GM12878 (cell line): ENCODE measurements at regions not wholly inside any gene's neighbourhood (a gene's known extent, or its start where the extent isn't known, plus 50 kb on each side); places are given as distances from the start of the nearest gene placed in this dataset.

Experiments used
- ATAC-seq: fragments of 200-7000 bp; cut with Tn5 transposase; 3 replicates; pipeline ENCODE4 v1.9.1; 2020; ENCODE audit warnings: mild to moderate bottlenecking, moderate library complexity
- BruUV-seq: library from RNA; stranded (reverse); fragments of 400-500 nt; replicated peaks from 2 replicates; lab custom pipeline; 2021; lab: Mats Ljungman, UMichigan
- CTCF ChIA-PET: fragments of 300-600 bp; sonication (Branson Sonifier 250); formaldehyde crosslinking; extraction: SDS; loops from one replicate; lab custom pipeline; 2021; ENCODE audit warnings: inconsistent platforms; lab: Yijun Ruan, JAX
- POLR2A ChIA-PET: fragments of 350-600 bp; formaldehyde crosslinking; extraction: SDS; loops from one replicate; lab custom pipeline; 2021; ENCODE audit warnings: inconsistent platforms; lab: Charles Lee
- RAD21 ChIA-PET: fragments of 300-600 bp; sonication (Branson Sonifier 250); formaldehyde crosslinking; loops from one replicate; lab custom pipeline; 2023; ENCODE audit warnings: antibody characterized with exemption; ENCODE audit not compliant: unreplicated experiment; lab: Charles Lee
- SMC1A ChIA-PET: fragments of 300-600 bp; sonication (Branson Sonifier 250); formaldehyde crosslinking; loops from one replicate; lab custom pipeline; 2023; ENCODE audit not compliant: unreplicated experiment, uncharacterized antibody; lab: Charles Lee
- DNase-seq: peaks from one replicate; pipeline ENCODE4 v3.0.0-alpha.2; 2011; ENCODE audit warnings: low read depth, low spot score
- FAIRE-seq: peaks from 3 replicates; lab custom pipeline; 2011; peaks lifted over from hg19 to GRCh38; lab: Jason Lieb, UNC
- H2AFZ ChIP-seq: 2 replicates; pipeline ENCODE4 v1.6.0; 2011; ENCODE audit warnings: low read depth, low read length, control low read depth; ENCODE audit not compliant: control insufficient read depth
- H3K27ac ChIP-seq: 2 replicates; pipeline ENCODE4 v1.5.1; 2011; ENCODE audit warnings: control low read depth; ENCODE audit not compliant: control insufficient read depth, insufficient read depth
- H3K27me3 ChIP-seq, 2 experiments: replicated peaks in 1 of 2; 2 replicates each; pipeline versions ENCODE4 v1.6.0 to v1.6.1; 2011; ENCODE audit warnings: low read length in 1 of 2; ENCODE audit not compliant: control insufficient read depth in 2 of 2, insufficient read depth in 2 of 2
- H3K36me3 ChIP-seq, 2 experiments: 2 replicates each; pipeline ENCODE4 v1.5.1; 2011; ENCODE audit warnings: low read length in 1 of 2; ENCODE audit not compliant: control insufficient read depth in 2 of 2, insufficient read depth in 2 of 2
- H3K4me1 ChIP-seq: 2 replicates; pipeline ENCODE4 v1.6.1; 2011; ENCODE audit warnings: mild to moderate bottlenecking, low read length, moderate library complexity, mixed read lengths; ENCODE audit not compliant: control insufficient read depth, insufficient read depth
- H3K4me2 ChIP-seq: 2 replicates; pipeline ENCODE4 v1.6.0; 2011; ENCODE audit warnings: control low read depth; ENCODE audit not compliant: control insufficient read depth, insufficient read depth
- H3K4me3 ChIP-seq: fragments of 200-600 bp; sonication (generic); 2 replicates; pipeline ENCODE4 v1.5.1; 2016
- H3K79me2 ChIP-seq: 2 replicates; pipeline ENCODE4 v1.6.0; 2011; ENCODE audit warnings: low read length; ENCODE audit not compliant: control insufficient read depth, insufficient read depth
- H3K9ac ChIP-seq: 2 replicates; pipeline ENCODE4 v1.8.0; 2011; ENCODE audit warnings: low read length, control low read depth, mixed read lengths; ENCODE audit not compliant: control insufficient read depth, insufficient read depth
- H3K9me3 ChIP-seq: replicated peaks from 3 replicates; pipeline ENCODE4 v1.5.1; 2011; ENCODE audit warnings: mild to moderate bottlenecking, low read length; ENCODE audit not compliant: control insufficient read depth, insufficient read depth
- H4K20me1 ChIP-seq: 2 replicates; pipeline ENCODE4 v1.6.0; 2011; ENCODE audit not compliant: control insufficient read depth, insufficient read depth
- BACH1 ChIP-seq: fragments of 450-650 bp; IDR thresholded peaks from 2 replicates; pipeline ENCODE4 v1.6.1; 2017; ENCODE audit warnings: mild to moderate bottlenecking, borderline replicate concordance
- CBX3 ChIP-seq: fragments of 200-600 bp; sonication (generic); IDR thresholded peaks from 2 replicates; pipeline ENCODE4 v1.6.1; 2016; ENCODE audit warnings: low read depth, borderline replicate concordance
- CHD2 ChIP-seq: IDR thresholded peaks from 2 replicates; pipeline ENCODE4 v1.6.1; 2011; ENCODE audit warnings: low read depth, low read length, improper control_type of control experiment, borderline replicate concordance
- POLR2AphosphoS2 ChIP-seq: IDR thresholded peaks from 2 replicates; pipeline ENCODE4 v1.6.1; 2011; ENCODE audit warnings: low read depth, mild to moderate bottlenecking, low read length, improper control_type of control experiment, moderate library complexity
- WGBS: methylation state at CpG from one replicate; pipeline ENCODE4 v1.1.6; 2016; ENCODE audit warnings: low lambda C conversion rate; ENCODE audit not compliant: insufficient replicate concordance, insufficient coverage; ENCODE audit errors: missing lambda C conversion rate; 5-methylcytosine and 5-hydroxymethylcytosine counted together
- in situ Hi-C: fragments of 300-500 bp; cut with MboI; formaldehyde crosslinking; loops from 9 replicates; pipeline ENCODE4 v1.14.3; 2018; ENCODE audit warnings: mixed read lengths
- intact Hi-C: fragments of 100-400 bp; cut with micrococcal nuclease; formaldehyde crosslinking; loops from one replicate; pipeline ENCODE4 v1.14.2; 2022; ENCODE audit not compliant: unreplicated experiment
- TF ChIP-seq, protein P1 (sequence below): fragments of 450-650 bp; IDR thresholded peaks from 2 replicates; pipeline ENCODE4 v1.6.1; 2018; ENCODE audit warnings: mild to moderate bottlenecking, low read depth, moderate library complexity; ENCODE audit not compliant: partially characterized antibody
- TF ChIP-seq, protein P2 (sequence below), 3 experiments: IDR thresholded peaks in 2 of 3; conservative IDR thresholded peaks in 1 of 3; 2 replicates each; pipeline ENCODE4 v1.5.1; 2011; ENCODE audit warnings: low read depth in 3 of 3, low read length in 3 of 3, mild to moderate bottlenecking in 3 of 3, control low read depth in 2 of 3, moderate library complexity in 2 of 3, inconsistent platforms in 1 of 3, mixed read lengths in 1 of 3; ENCODE audit not compliant: control insufficient read depth in 2 of 3, insufficient read depth in 1 of 3; ENCODE audit errors: extremely low read depth in 1 of 3

DNA sequence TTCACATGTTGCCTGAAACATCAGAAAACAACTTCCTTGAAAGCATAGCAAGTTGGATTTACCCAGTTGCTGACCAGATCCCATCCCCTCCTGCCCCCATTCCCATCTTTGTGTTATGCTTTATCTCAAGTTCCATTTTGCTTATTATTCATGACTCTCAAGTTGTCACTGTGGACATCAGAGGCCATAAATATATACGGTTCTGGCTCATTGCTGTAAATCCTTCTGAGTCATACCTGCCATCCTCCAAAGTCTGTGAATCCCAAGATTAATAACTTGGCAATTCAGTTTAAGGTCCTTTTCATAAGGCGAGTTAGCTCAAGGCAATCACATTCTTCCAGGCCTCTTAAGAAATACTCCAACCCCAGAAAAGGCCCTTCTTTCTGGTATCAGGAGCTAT is 126.2 kb upstream of the C2CD4B start (continued):
- TF ChIP-seq, protein P1, sequence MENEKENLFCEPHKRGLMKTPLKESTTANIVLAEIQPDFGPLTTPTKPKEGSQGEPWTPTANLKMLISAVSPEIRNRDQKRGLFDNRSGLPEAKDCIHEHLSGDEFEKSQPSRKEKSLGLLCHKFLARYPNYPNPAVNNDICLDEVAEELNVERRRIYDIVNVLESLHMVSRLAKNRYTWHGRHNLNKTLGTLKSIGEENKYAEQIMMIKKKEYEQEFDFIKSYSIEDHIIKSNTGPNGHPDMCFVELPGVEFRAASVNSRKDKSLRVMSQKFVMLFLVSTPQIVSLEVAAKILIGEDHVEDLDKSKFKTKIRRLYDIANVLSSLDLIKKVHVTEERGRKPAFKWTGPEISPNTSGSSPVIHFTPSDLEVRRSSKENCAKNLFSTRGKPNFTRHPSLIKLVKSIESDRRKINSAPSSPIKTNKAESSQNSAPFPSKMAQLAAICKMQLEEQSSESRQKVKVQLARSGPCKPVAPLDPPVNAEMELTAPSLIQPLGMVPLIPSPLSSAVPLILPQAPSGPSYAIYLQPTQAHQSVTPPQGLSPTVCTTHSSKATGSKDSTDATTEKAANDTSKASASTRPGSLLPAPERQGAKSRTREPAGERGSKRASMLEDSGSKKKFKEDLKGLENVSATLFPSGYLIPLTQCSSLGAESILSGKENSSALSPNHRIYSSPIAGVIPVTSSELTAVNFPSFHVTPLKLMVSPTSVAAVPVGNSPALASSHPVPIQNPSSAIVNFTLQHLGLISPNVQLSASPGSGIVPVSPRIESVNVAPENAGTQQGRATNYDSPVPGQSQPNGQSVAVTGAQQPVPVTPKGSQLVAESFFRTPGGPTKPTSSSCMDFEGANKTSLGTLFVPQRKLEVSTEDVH = no peak
- TF ChIP-seq, protein P2, sequence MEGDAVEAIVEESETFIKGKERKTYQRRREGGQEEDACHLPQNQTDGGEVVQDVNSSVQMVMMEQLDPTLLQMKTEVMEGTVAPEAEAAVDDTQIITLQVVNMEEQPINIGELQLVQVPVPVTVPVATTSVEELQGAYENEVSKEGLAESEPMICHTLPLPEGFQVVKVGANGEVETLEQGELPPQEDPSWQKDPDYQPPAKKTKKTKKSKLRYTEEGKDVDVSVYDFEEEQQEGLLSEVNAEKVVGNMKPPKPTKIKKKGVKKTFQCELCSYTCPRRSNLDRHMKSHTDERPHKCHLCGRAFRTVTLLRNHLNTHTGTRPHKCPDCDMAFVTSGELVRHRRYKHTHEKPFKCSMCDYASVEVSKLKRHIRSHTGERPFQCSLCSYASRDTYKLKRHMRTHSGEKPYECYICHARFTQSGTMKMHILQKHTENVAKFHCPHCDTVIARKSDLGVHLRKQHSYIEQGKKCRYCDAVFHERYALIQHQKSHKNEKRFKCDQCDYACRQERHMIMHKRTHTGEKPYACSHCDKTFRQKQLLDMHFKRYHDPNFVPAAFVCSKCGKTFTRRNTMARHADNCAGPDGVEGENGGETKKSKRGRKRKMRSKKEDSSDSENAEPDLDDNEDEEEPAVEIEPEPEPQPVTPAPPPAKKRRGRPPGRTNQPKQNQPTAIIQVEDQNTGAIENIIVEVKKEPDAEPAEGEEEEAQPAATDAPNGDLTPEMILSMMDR (IDR thresholded peaks at IDR 0.05 in 2 of 3, conservative IDR thresholded peaks at IDR 0.05 in 1 of 3; ENCODE audit: control insufficient read depth in 2 of 3, extremely low read depth in 1 of 3, insufficient read depth in 1 of 3, low read depth in 3 of 3, low read length in 3 of 3) = no peak
- no peak for TF ChIP-seq CBX3
- TF ChIP-seq, all 136 proteins: peak for 0

DNA sequence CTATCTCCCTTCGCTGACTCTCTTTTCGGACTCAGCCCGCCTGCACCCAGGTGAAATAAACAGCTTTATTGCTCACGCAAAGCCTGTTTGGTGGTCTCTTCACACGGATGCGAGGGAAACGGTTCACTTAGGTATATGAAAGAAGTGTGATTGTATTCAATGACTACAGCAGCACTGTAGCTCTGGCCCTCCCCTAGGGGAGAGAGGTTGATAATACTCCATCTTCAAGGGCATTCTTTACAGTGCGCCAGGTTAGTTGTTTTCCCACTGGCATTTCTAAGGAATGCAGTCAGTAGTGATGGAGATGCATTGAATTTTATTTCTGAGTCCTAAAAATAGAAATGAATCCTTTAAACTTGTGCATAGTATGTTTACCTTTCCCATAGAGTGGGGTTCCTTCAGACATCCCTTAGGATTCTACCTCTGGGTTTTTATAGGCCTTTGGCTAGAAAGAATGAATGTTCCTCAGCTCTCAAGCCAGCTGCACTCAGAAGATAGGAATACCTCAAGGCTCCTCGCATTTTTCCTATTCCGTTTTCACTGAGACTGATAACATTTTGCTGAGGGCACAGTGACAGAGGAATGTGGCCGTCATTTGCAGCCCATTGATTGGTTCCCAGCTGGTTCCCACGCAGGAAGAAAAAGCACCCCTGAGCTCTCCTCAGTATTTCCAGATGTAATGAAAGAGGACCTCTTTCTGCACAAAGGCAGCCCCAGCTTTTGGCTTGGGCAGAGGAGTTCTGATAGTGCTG is 131.8 kb upstream of the C2CD4B start:
- no peaks in the 10 kb centered on the region for H4K20me1 ChIP-seq
- RAD21 ChIA-PET = interaction anchor here (0.6 to 1.8 kb wide), 2 partner anchors 11 to 223 kb away, joined by 3 to 5 read pairs; no protein-coding TSS in a partner anchor
- FAIRE-seq = no peak
- H3K9ac ChIP-seq = no peak overlapping the region
- peaks cover 5% of the 10 kb centered on the region for H3K4me1 ChIP-seq
- no peaks in the 10 kb centered on the region for H3K79me2 ChIP-seq
- SMC1A ChIA-PET = interaction anchor here (0.9 kb wide), 1 partner anchor 10 kb away, joined by 3 read pairs; no protein-coding TSS in a partner anchor
- H3K36me3 ChIP-seq = no peaks in the 10 kb centered on the region
- POLR2A ChIA-PET = no interaction called here
- no peak overlapping the region for H3K4me2 ChIP-seq
- H3K27ac ChIP-seq = no peak overlapping the region
- no peaks in the 10 kb centered on the region; a peak in 1 of 4 replicates for H3K27me3 ChIP-seq
- CTCF ChIA-PET = interaction anchor here (0.6 to 2.0 kb wide), 2 partner anchors 9 to 19 kb away, joined by 3 to 6 read pairs; no protein-coding TSS in a partner anchor
- intact Hi-C loops (no loop called here), in situ Hi-C loops (no loop called here)
- DNase-seq = no peak
- H3K4me3 ChIP-seq = no peak overlapping the region
- ATAC-seq = no peak
- H3K9me3 ChIP-seq = no peaks in the 10 kb centered on the region; the same call in 2 of the 3 replicates
- no peak overlapping the region for H2AFZ ChIP-seq
- 42% methylated on average over 12 of the region's 12 CpGs for WGBS
- no TSS peak for BruUV-seq
- no peak for TF ChIP-seq POLR2AphosphoS2
- TF ChIP-seq BACH1 = no peak
- no peak for TF ChIP-seq CHD2
